Ishikawa (cell line): ENCODE measurements at regions not wholly inside any gene's neighbourhood (a gene's known extent, or its start where the extent isn't known, plus 50 kb on each side); places are given as distances from the start of the nearest gene placed in this dataset.

Source experiments
- RAD21 ChIP-seq: IDR thresholded peaks from 2 replicates; pipeline ENCODE4 v1.6.1; 2012; ENCODE audit warnings: low read depth
- YY1 ChIP-seq: IDR thresholded peaks from 2 replicates; pipeline ENCODE4 v1.6.1; 2012; ENCODE audit warnings: low read depth

DNA sequence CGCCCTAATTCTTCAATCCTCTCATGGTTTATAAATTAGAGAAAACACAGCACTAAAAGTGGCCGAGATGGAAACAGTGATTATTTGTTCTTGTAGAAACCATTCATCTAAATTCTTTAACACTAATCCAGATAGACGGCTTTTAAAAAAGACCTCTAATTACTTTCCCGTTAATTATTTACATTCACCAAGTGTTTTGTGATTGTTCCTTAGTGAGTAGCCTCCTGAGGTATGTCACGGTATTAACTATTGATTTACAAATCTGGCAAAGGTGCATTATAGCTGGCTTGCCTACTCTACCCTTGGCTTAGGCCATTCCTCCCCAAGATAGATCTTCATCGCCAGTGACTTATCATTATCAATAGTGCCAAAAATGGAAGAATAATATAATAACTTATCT is 436.4 kb upstream of the ST6GAL2 start:
- TF ChIP-seq RAD21: no peak
- no peak for TF ChIP-seq YY1
